Lower leg skin (tissue), 3 donors: ENCODE measurements at regions not wholly inside any gene's neighbourhood (a gene's known extent, or its start where the extent isn't known, plus 50 kb on each side); places are given as distances from the start of the nearest gene placed in this dataset.

Experiments used
- CTCF ChIP-seq, 3 donors: fragments of 450-650 bp; IDR thresholded peaks; one replicate each; pipeline ENCODE4 v1.5.1; 2016; ENCODE audit warnings: antibody characterized with exemption in 3 of 3, mild to moderate bottlenecking in 3 of 3, moderate library complexity in 2 of 3
- POLR2A ChIP-seq, 2 donors: fragments of 450-650 bp; IDR thresholded peaks; one replicate each; pipeline ENCODE4 v1.6.1; 2016 to 2017; ENCODE audit warnings: antibody characterized with exemption in 2 of 2, mild to moderate bottlenecking in 1 of 2, moderate library complexity in 1 of 2

GRCh38 chr7:16261654-16262053 lies 159.7 kb downstream of the CRPPA start:
- TF ChIP-seq POLR2A (IDR thresholded peaks at IDR 0.05) (no peak), CTCF (IDR thresholded peaks at IDR 0.05) (no peak)
